Heart left ventricle (tissue), 13 donors: ENCODE measurements at regions not wholly inside any gene's neighbourhood (a gene's known extent, or its start where the extent isn't known, plus 50 kb on each side); places are given as distances from the start of the nearest gene placed in this dataset.

Experiments
- CTCF ChIP-seq, 12 donors: fragments of 200-600 bp; sonication (generic) in 4 of 12; IDR thresholded peaks; one replicate each; pipeline versions ENCODE4 v1.5.0 to v1.8.0; 2018 to 2022; ENCODE audit warnings: antibody characterized with exemption in 12 of 12, mild to moderate bottlenecking in 5 of 12
- POLR2A ChIP-seq, 2 donors: fragments of 450-650 bp; IDR thresholded peaks; one replicate each; pipeline ENCODE4 v1.6.1; 2017; ENCODE audit warnings: antibody characterized with exemption in 2 of 2, mild to moderate bottlenecking in 2 of 2, moderate library complexity in 2 of 2
- donor health status: ischemic (EF 13 %, LVEDD 7.1; RV severe dilation, severe dysfunction).
- donor health status: DM: no; HTN: yes; CAD: no.
- donor health status: DM: no; HTN: no; CAD: no.
- donor health status: ischemic (EF 25% LVEDD 6.9; RV normal size, moderate dysfunction).
- donor health status: ischemic (EF 25% LVEDD 5.7; RV mildly dilated, moderate dysfunction).
- donor health status: ischemic (EF 35%, LVEDD 5.7; RV mildly dilated, moderate dysfunction).
- donor health status: nonischemic (EF 11% LVEDD 7.7; RV severe dilation, severe dysfunction).
- donor health status: DM: yes; HTN: yes; CAD: no.
- donor health status: PGD.
- donor health status: ischemic (EF 29% LVEDD 5.4; RV normal size, mild dysfunction).
- donor health status: nonischemic (EF 23%, LVEDD 6.1; RV moderate dilation, normal function).

- TF ChIP-seq POLR2A (IDR thresholded peaks at IDR 0.05) = no peak
- TF ChIP-seq CTCF (IDR thresholded peaks at IDR 0.05) = no peak
These were observed 176.8 kb downstream of the HHIPL2 start for GRCh38 chr1:222370913-222371675.
